Kidney (tissue), 13 donors: ENCODE measurements at regions not wholly inside any gene's neighbourhood (a gene's known extent, or its start where the extent isn't known, plus 50 kb on each side); places are given as distances from the start of the nearest gene placed in this dataset.

ENCODE experiments used
- DNase-seq, 5 donors: peaks; one replicate each; pipeline ENCODE4 v3.0.0-alpha.2; 2013 to 2020
- FAIRE-seq: peaks from 2 replicates; lab custom pipeline; 2012; peaks lifted over from hg19 to GRCh38; lab: Jason Lieb, UNC
- H3K27ac ChIP-seq, 2 donors: one replicate each; pipeline ENCODE4 v1.7.0; 2013; ENCODE audit warnings: low read depth in 2 of 2, low read length in 2 of 2, inconsistent platforms in 1 of 2
- H3K27me3 ChIP-seq: one replicate; pipeline ENCODE4 v1.7.1; 2013; ENCODE audit warnings: low read length, inconsistent platforms; ENCODE audit not compliant: control insufficient read depth, insufficient read depth
- H3K36me3 ChIP-seq, 3 donors: one replicate each; pipeline versions ENCODE4 v1.7.0 to v1.7.1; 2013; ENCODE audit warnings: low read length in 3 of 3, control low read depth in 1 of 3, inconsistent platforms in 1 of 3; ENCODE audit not compliant: insufficient read depth in 3 of 3, control insufficient read depth in 2 of 3
- H3K4me1 ChIP-seq, 3 donors: one replicate each; pipeline versions ENCODE4 v1.7.0 to v1.7.1; 2013; ENCODE audit warnings: low read length in 3 of 3, inconsistent platforms in 1 of 3, low read depth in 1 of 3; ENCODE audit not compliant: control insufficient read depth in 2 of 3, insufficient read depth in 2 of 3
- H3K4me3 ChIP-seq, 3 donors: one replicate each; pipeline versions ENCODE4 v1.7.0 to v1.8.1; 2013; ENCODE audit warnings: low read length in 3 of 3, control low read depth in 1 of 3, inconsistent platforms in 1 of 3
- H3K9ac ChIP-seq, 3 donors: one replicate each; pipeline versions ENCODE4 v1.7.0 to v1.7.1; 2013; ENCODE audit warnings: low read length in 3 of 3, control low read depth in 1 of 3, inconsistent platforms in 1 of 3
- H3K9me3 ChIP-seq, 3 donors: one replicate each; pipeline versions ENCODE4 v1.7.0 to v1.7.1; 2013; ENCODE audit warnings: low read length in 3 of 3, control low read depth in 1 of 3, inconsistent platforms in 1 of 3; ENCODE audit not compliant: control insufficient read depth in 2 of 3, insufficient read depth in 1 of 3
- CTCF ChIP-seq: IDR thresholded peaks from 3 replicates; pipeline ENCODE4 v1.5.1; 2012; ENCODE audit warnings: mild to moderate bottlenecking, moderate library complexity, borderline replicate concordance; ENCODE audit not compliant: insufficient read depth; ENCODE audit errors: extremely low read depth
- intact Hi-C: fragments of 100-400 bp; cut with DNase I; formaldehyde crosslinking; loops from one replicate; pipeline ENCODE4 v1.11.1; 2022
- donor health status: control.
- donor health status: control.
- donor health status: control.
- donor health status: control.
- donor health status: control.
- donor health status: DM: yes; HTN: yes; CAD: no.
- donor health status: Normal renal cell carcinoma (clear cell type).

- intact Hi-C loops, result no loop called here
- H3K9me3 ChIP-seq, result no peaks in the 10 kb centered on the region
- no peaks in the 10 kb centered on the region for H3K36me3 ChIP-seq
- H3K27me3 ChIP-seq, result no peaks in the 10 kb centered on the region
- no peak for TF ChIP-seq CTCF
- H3K27ac ChIP-seq, result no peak overlapping the region
- H3K9ac ChIP-seq, result no peak overlapping the region
- H3K4me3 ChIP-seq, result no peak overlapping the region
- no peak for DNase-seq
- H3K4me1 ChIP-seq, result peaks cover 0 to 2% (median 0%) of the 10 kb centered on the region in 3 donors
- FAIRE-seq, result no peak
These were observed 252.4 kb downstream of the FNDC1 start for GRCh38 chr6:159421586-159421985.

GRCh38 chr6:159418997-159419396 is 249.8 kb downstream of the FNDC1 start:
- TF ChIP-seq CTCF, result no peak
- FAIRE-seq (no peak), DNase-seq (no peak)
- Histone ChIP-seq H3K4me3 (no peak overlapping the region), H3K27ac (no peak overlapping the region), H3K4me1 (peaks cover 0 to 2% (median 0%) of the 10 kb centered on the region in 3 donors), H3K27me3 (no peaks in the 10 kb centered on the region), H3K36me3 (no peaks in the 10 kb centered on the region), H3K9ac (no peak overlapping the region), H3K9me3 (peaks cover 0 to 19% (median 4%) of the 10 kb centered on the region in 3 donors)
- intact Hi-C loops, result no loop called here

GRCh38 chr6:159416891-159417560 is 247.8 kb downstream of the FNDC1 start:
- no peak overlapping the region for H3K9ac ChIP-seq
- no peak overlapping the region for H3K4me3 ChIP-seq
- H3K27me3 ChIP-seq, result no peaks in the 10 kb centered on the region
- H3K27ac ChIP-seq, result no peak overlapping the region
- no peak for FAIRE-seq
- H3K9me3 ChIP-seq, result peaks cover 0 to 19% (median 4%) of the 10 kb centered on the region in 3 donors
- no peak for DNase-seq
- H3K36me3 ChIP-seq, result no peaks in the 10 kb centered on the region
- no peaks in the 10 kb centered on the region for H3K4me1 ChIP-seq
- no peak for TF ChIP-seq CTCF
- intact Hi-C loops, result no loop called here
